ENCODE measurements at regions not wholly inside any gene's neighbourhood (a gene's known extent, or its start where the extent isn't known, plus 50 kb on each side); places are given as distances from the start of the nearest gene placed in this dataset.

GRCh38 chr2:40628556-40628955 lies 176.7 kb upstream of the SLC8A1 start:
- TF ChIP-seq, protein P1, sequence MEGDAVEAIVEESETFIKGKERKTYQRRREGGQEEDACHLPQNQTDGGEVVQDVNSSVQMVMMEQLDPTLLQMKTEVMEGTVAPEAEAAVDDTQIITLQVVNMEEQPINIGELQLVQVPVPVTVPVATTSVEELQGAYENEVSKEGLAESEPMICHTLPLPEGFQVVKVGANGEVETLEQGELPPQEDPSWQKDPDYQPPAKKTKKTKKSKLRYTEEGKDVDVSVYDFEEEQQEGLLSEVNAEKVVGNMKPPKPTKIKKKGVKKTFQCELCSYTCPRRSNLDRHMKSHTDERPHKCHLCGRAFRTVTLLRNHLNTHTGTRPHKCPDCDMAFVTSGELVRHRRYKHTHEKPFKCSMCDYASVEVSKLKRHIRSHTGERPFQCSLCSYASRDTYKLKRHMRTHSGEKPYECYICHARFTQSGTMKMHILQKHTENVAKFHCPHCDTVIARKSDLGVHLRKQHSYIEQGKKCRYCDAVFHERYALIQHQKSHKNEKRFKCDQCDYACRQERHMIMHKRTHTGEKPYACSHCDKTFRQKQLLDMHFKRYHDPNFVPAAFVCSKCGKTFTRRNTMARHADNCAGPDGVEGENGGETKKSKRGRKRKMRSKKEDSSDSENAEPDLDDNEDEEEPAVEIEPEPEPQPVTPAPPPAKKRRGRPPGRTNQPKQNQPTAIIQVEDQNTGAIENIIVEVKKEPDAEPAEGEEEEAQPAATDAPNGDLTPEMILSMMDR (conservative IDR thresholded peaks at IDR 0.05; ENCODE audit: low read depth, low read length), result no peak
- no peak for TF ChIP-seq EZH2 (IDR thresholded peaks at IDR 0.05; ENCODE audit: borderline replicate concordance, low read depth, low read length, poor library complexity, severe bottlenecking)

Data from A673 (cell line).